GM23338 (cell line): ENCODE measurements at regions not wholly inside any gene's neighbourhood (a gene's known extent, or its start where the extent isn't known, plus 50 kb on each side); places are given as distances from the start of the nearest gene placed in this dataset.

Experiments
- CREB1 ChIP-seq: fragments of 250-450 bp; sonication (Bioruptor Pico); IDR thresholded peaks from 2 replicates; pipeline ENCODE4 v1.5.0; 2020; ENCODE audit warnings: low read depth, mild to moderate bottlenecking, moderate library complexity
- EZH2 ChIP-seq: fragments of 200-600 bp; sonication (generic); IDR thresholded peaks from one replicate; pipeline ENCODE4 v1.8.0; 2017; ENCODE audit warnings: antibody characterized with exemption, mild to moderate bottlenecking, low read depth; ENCODE audit not compliant: unreplicated experiment
- EZH2phosphoT487 ChIP-seq: fragments of 200-600 bp; sonication (generic); IDR thresholded peaks from one replicate; pipeline ENCODE4 v1.8.1; 2018; ENCODE audit warnings: antibody characterized with exemption; ENCODE audit not compliant: unreplicated experiment
- POLR2AphosphoS5 ChIP-seq: IDR thresholded peaks from 2 replicates; pipeline ENCODE4 v1.6.1; 2016; ENCODE audit warnings: antibody characterized with exemption, low read depth
- ZNF331 ChIP-seq: fragments of 250-450 bp; sonication (Bioruptor Pico); IDR thresholded peaks from 2 replicates; pipeline ENCODE4 v1.5.0; 2020; ENCODE audit warnings: low read depth, mild to moderate bottlenecking, moderate library complexity
- TF ChIP-seq, protein P1 (sequence below), 2 experiments: fragments of 200-600 bp in 1 of 2; sonication (generic) in 1 of 2; conservative IDR thresholded peaks; 2 replicates each; pipeline versions ENCODE4 v1.5.1 to v1.6.1; 2016 to 2017; ENCODE audit warnings: antibody characterized with exemption in 2 of 2, low read depth in 2 of 2, mild to moderate bottlenecking in 2 of 2, moderate library complexity in 1 of 2

DNA sequence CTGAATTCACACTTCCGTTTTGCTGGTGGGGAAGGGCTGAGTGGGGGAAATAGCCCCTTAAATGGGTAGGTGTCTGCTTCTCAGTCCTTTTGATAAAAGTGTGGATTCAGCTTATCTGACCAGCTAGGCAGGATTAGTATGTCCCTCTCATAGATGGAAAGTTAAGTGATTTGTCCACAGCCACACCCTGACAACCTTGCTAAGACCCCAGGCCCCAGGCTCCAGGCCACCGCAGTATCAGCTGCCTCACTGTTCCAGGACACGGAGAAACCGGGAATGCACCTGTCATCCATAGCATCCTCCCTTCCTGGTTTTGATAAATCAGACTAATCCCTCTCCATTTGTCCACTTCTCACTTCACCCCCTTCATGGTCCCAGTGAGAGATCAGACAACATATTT lies 197.7 kb downstream of the USP12 start:
- TF ChIP-seq, protein P1, sequence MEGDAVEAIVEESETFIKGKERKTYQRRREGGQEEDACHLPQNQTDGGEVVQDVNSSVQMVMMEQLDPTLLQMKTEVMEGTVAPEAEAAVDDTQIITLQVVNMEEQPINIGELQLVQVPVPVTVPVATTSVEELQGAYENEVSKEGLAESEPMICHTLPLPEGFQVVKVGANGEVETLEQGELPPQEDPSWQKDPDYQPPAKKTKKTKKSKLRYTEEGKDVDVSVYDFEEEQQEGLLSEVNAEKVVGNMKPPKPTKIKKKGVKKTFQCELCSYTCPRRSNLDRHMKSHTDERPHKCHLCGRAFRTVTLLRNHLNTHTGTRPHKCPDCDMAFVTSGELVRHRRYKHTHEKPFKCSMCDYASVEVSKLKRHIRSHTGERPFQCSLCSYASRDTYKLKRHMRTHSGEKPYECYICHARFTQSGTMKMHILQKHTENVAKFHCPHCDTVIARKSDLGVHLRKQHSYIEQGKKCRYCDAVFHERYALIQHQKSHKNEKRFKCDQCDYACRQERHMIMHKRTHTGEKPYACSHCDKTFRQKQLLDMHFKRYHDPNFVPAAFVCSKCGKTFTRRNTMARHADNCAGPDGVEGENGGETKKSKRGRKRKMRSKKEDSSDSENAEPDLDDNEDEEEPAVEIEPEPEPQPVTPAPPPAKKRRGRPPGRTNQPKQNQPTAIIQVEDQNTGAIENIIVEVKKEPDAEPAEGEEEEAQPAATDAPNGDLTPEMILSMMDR (conservative IDR thresholded peaks at IDR 0.05; ENCODE audit: low read depth in 2 of 2) = no peak
- no peak for TF ChIP-seq EZH2
- no peak for TF ChIP-seq ZNF331
- TF ChIP-seq CREB1 (CRISPR knock-in tag) = no peak
- TF ChIP-seq EZH2phosphoT487 = no peak
- TF ChIP-seq POLR2AphosphoS5 = no peak
